ENCODE measurements at regions not wholly inside any gene's neighbourhood (a gene's known extent, or its start where the extent isn't known, plus 50 kb on each side); places are given as distances from the start of the nearest gene placed in this dataset.

DNA sequence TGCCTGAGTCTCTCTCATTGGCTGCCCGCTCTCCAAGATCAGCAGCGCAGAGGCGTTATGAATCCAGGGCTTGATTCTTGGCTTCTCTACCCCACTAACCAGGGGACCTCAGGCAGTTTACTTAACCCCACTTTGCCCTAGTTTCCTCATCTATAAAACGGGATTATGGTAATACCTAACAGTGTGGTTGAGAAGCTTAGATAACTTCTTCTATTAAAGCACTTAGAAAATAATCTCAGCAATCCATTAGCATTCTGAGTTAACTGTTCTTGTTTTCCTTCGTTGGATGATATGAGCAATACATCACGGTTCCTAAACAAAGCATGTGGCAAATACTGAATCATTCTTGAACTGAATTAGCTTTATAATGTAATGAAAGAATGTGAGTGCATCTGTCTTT lies 116.3 kb upstream of the FKBP1C start:
- intact Hi-C loops (cut with DNase I), result no loop called here
- Histone ChIP-seq H3K36me3 (no peaks in the 10 kb centered on the region), H3K9me3 (peaks cover 0 to 4% of the 10 kb centered on the region in 2 donors), H3K27ac (no peak overlapping the region), H3K4me3 (no peak overlapping the region), H3K27me3 (no peaks in the 10 kb centered on the region), H3K4me1 (no peaks in the 10 kb centered on the region)
- TF ChIP-seq, protein P1, sequence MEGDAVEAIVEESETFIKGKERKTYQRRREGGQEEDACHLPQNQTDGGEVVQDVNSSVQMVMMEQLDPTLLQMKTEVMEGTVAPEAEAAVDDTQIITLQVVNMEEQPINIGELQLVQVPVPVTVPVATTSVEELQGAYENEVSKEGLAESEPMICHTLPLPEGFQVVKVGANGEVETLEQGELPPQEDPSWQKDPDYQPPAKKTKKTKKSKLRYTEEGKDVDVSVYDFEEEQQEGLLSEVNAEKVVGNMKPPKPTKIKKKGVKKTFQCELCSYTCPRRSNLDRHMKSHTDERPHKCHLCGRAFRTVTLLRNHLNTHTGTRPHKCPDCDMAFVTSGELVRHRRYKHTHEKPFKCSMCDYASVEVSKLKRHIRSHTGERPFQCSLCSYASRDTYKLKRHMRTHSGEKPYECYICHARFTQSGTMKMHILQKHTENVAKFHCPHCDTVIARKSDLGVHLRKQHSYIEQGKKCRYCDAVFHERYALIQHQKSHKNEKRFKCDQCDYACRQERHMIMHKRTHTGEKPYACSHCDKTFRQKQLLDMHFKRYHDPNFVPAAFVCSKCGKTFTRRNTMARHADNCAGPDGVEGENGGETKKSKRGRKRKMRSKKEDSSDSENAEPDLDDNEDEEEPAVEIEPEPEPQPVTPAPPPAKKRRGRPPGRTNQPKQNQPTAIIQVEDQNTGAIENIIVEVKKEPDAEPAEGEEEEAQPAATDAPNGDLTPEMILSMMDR (IDR thresholded peaks at IDR 0.05), result no peak
- DNase-seq (no peak), ATAC-seq (no peak)

- TF ChIP-seq, protein P1 (IDR thresholded peaks at IDR 0.05), result no peak
- H3K36me3 ChIP-seq, result no peaks in the 10 kb centered on the region
- no peak for DNase-seq
- H3K4me1 ChIP-seq, result no peaks in the 10 kb centered on the region
- no peak for ATAC-seq
- H3K9me3 ChIP-seq, result peaks cover 0 to 4% of the 10 kb centered on the region in 2 donors
- intact Hi-C loops (cut with DNase I), result no loop called here
- H3K4me3 ChIP-seq, result no peak overlapping the region
- H3K27ac ChIP-seq, result no peak overlapping the region
- H3K27me3 ChIP-seq, result no peaks in the 10 kb centered on the region
These were observed 114.0 kb upstream of the FKBP1C start for GRCh38 chr6:63097222-63097621.

DNA sequence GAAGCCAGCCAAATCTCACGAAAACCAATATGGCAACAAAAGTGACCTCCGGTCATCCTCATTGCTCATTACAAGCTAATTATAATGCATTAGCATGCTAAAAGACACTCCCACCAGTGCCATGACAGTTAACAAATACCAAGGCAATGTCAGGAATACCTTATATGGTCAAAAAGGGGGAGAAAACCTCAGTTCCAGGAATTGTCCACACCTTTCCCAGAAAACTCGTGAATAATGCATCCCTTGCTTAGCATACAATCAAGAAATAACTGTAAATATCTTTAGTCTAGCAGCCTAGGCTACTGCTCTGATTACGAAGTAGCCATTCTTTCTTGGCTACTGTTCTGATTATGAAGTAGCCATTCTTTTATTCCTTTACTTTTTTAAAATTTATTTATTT lies 112.5 kb upstream of the FKBP1C start:
- Histone ChIP-seq H3K4me1 (no peaks in the 10 kb centered on the region), H3K9me3 (peaks cover 0 to 4% of the 10 kb centered on the region in 2 donors), H3K27ac (no peak overlapping the region), H3K4me3 (no peak overlapping the region), H3K36me3 (no peaks in the 10 kb centered on the region), H3K27me3 (no peaks in the 10 kb centered on the region)
- TF ChIP-seq, protein P1 (IDR thresholded peaks at IDR 0.05), result no peak
- DNase-seq (no peak), ATAC-seq (no peak)
- intact Hi-C loops (cut with DNase I), result no loop called here

GRCh38 chr6:63099772-63100459 lies 111.4 kb upstream of the FKBP1C start:
- Histone ChIP-seq H3K36me3 (no peaks in the 10 kb centered on the region), H3K9me3 (peaks cover 0 to 5% of the 10 kb centered on the region in 2 donors), H3K27me3 (no peaks in the 10 kb centered on the region), H3K27ac (no peak overlapping the region), H3K4me1 (no peaks in the 10 kb centered on the region), H3K4me3 (no peak overlapping the region)
- DNase-seq (no peak), ATAC-seq (no peak)
- TF ChIP-seq, protein P1 (IDR thresholded peaks at IDR 0.05), result no peak
- intact Hi-C loops (cut with DNase I), result no loop called here

DNA sequence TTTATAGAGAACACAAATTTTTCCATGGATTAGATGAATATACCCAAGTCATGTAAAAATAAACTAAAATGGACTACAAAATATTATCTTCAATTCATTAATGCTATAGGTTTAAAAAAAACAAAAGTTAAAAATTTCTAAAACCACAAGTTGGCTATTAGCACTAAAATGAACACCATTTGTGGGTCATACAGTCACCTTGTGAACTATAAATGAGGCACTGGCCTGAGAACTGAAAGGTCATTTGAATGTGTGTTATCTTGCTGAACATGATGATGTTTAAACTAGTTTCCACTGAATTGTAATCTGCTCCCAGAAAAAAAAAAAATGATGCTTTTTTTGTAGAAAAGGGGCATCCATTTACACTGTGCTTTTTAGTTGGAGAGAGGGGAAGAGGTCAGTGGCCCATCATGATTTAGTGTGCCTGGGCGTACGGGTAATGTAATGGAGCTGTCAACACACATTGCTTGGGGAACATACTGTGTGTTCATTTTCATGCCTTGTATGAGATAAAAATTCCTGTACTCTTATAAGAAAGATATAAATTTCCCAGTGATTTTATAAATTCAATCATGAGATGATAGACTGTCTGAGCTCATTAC lies 96.6 kb upstream of the FKBP1C start:
- no peaks in the 10 kb centered on the region for H3K27me3 ChIP-seq
- ATAC-seq, result no peak
- H3K27ac ChIP-seq, result no peak overlapping the region
- no peak overlapping the region for H3K4me3 ChIP-seq
- H3K9me3 ChIP-seq, result peaks cover 0 to 8% of the 10 kb centered on the region in 2 donors
- H3K36me3 ChIP-seq, result no peaks in the 10 kb centered on the region
- intact Hi-C loops (cut with DNase I), result no loop called here
- no peaks in the 10 kb centered on the region for H3K4me1 ChIP-seq
- no peak for DNase-seq
- TF ChIP-seq, protein P1 (IDR thresholded peaks at IDR 0.05), result no peak
